T-cell (primary cell): ENCODE measurements at regions not wholly inside any gene's neighbourhood (a gene's known extent, or its start where the extent isn't known, plus 50 kb on each side); places are given as distances from the start of the nearest gene placed in this dataset.

Experiments used
- ATAC-seq, 4 experiments: fragments of 200-7000 bp in 3 of 4; fragments of 150-1000 bp in 1 of 4; cut with Tn5 transposase; replicated peaks in 1 of 4; 1 replicate in 3 of 4; 2 replicates in 1 of 4; pipeline ENCODE4 v1.10.0; 2021; ENCODE audit warnings: moderate library complexity in 3 of 4, mild to moderate bottlenecking in 2 of 4, moderate number of reproducible peaks in 1 of 4
- CTCF ChIA-PET, 2 donors: fragments of 300-600 bp; sonication (Branson Sonifier 250); formaldehyde crosslinking; loops; one replicate each; lab custom pipeline; 2022; ENCODE audit warnings: antibody characterized with exemption in 2 of 2; lab: Charles Lee
- POLR2A ChIA-PET, 2 donors: fragments of 300-600 bp; sonication (Branson Sonifier 250); formaldehyde crosslinking; loops; one replicate each; lab custom pipeline; 2022; ENCODE audit warnings: antibody characterized with exemption in 2 of 2; lab: Charles Lee
- DNase-seq, 35 experiments: peaks; one replicate each; pipeline versions ENCODE4 v3.0.0 to v3.0.0-alpha.2; 2013 to 2023
- H3K27ac ChIP-seq: one replicate; pipeline ENCODE4 v1.5.1; 2013; ENCODE audit warnings: low read length
- H3K27me3 ChIP-seq, 2 experiments: replicated peaks in 1 of 2; 1 replicate in 1 of 2; 2 replicates in 1 of 2; pipeline versions ENCODE4 v1.6.1 to v1.7.0; 2013; ENCODE audit warnings: low read length in 1 of 2, mixed read lengths in 1 of 2; ENCODE audit not compliant: control insufficient read depth in 2 of 2, insufficient read depth in 2 of 2; ENCODE audit errors: extremely low read depth in 1 of 2
- H3K36me3 ChIP-seq, 2 donors: 1 replicate in 1 of 2; 2 replicates in 1 of 2; pipeline versions ENCODE4 v1.6.1 to v1.7.0; 2013; ENCODE audit warnings: low read length in 1 of 2; ENCODE audit not compliant: control insufficient read depth in 2 of 2, insufficient read depth in 1 of 2; ENCODE audit errors: extremely low read depth in 1 of 2
- H3K4me1 ChIP-seq, 2 experiments: 1 replicate in 1 of 2; 2 replicates in 1 of 2; pipeline versions ENCODE4 v1.6.1 to v1.7.0; 2013; ENCODE audit warnings: low read length in 2 of 2, mixed read lengths in 1 of 2; ENCODE audit not compliant: insufficient read depth in 2 of 2, control insufficient read depth in 1 of 2; ENCODE audit errors: extremely low read depth in 1 of 2
- H3K4me3 ChIP-seq, 2 donors: 1 replicate in 1 of 2; 2 replicates in 1 of 2; pipeline versions ENCODE4 v1.5.1 to v1.7.0; 2013; ENCODE audit warnings: mild to moderate bottlenecking in 2 of 2, low read length in 1 of 2, moderate library complexity in 1 of 2; ENCODE audit not compliant: control insufficient read depth in 1 of 2; ENCODE audit errors: extremely low read depth in 1 of 2
- H3K9me3 ChIP-seq: 2 replicates; pipeline ENCODE4 v1.7.0; 2013
- H3K27ac Mint-ChIP-seq, 2 donors: one replicate each; pipeline ENCODE4 v1.8.0; 2020 to 2021; ENCODE audit warnings: mild to moderate bottlenecking in 2 of 2, mixed read lengths in 2 of 2
- H3K27me3 Mint-ChIP-seq, 2 donors: one replicate each; pipeline ENCODE4 v1.8.0; 2021 to 2022; ENCODE audit warnings: mixed read lengths in 2 of 2
- H3K36me3 Mint-ChIP-seq: one replicate; pipeline ENCODE4 v1.8.0; 2021; ENCODE audit warnings: mixed read lengths
- H3K4me1 Mint-ChIP-seq, 3 donors: one replicate each; pipeline ENCODE4 v1.8.0; 2020 to 2022; ENCODE audit warnings: mixed read lengths in 3 of 3, mild to moderate bottlenecking in 1 of 3
- H3K4me3 Mint-ChIP-seq, 3 donors: one replicate each; pipeline ENCODE4 v1.8.0; 2020 to 2022; ENCODE audit warnings: mild to moderate bottlenecking in 3 of 3, mixed read lengths in 3 of 3, moderate library complexity in 3 of 3
- H3K9me3 Mint-ChIP-seq, 3 donors: one replicate each; pipeline ENCODE4 v1.8.0; 2020 to 2022; ENCODE audit warnings: mixed read lengths in 3 of 3
- WGBS: methylation state at CpG from one replicate; pipeline ENCODE4 v1.1.5; 2013; ENCODE audit warnings: missing lambda C conversion rate; ENCODE audit not compliant: insufficient coverage; 5-methylcytosine and 5-hydroxymethylcytosine counted together

GRCh38 chr3:21294768-21295167 lies 456.2 kb downstream of the ZNF385D start:
- Histone ChIP-seq H3K27ac (no peak overlapping the region), H3K27me3 (no peaks in the 10 kb centered on the region), H3K4me3 (no peak overlapping the region), H3K4me1 (no peaks in the 10 kb centered on the region), H3K36me3 (no peaks in the 10 kb centered on the region), H3K9me3 (no peaks in the 10 kb centered on the region)
- no peak for ATAC-seq
- CTCF ChIA-PET: no interaction called here
- Mint-ChIP-seq H3K36me3 (no peaks in the 10 kb centered on the region), H3K9me3 (peaks cover 3 to 21% (median 12%) of the 10 kb centered on the region in 3 donors), H3K4me3 (no peak overlapping the region), H3K4me1 (no peaks in the 10 kb centered on the region), H3K27ac (no peak overlapping the region), H3K27me3 (no peaks in the 10 kb centered on the region)
- DNase-seq: no peak
- POLR2A ChIA-PET: no interaction called here

GRCh38 chr3:21292971-21293370 lies 458.0 kb downstream of the ZNF385D start:
- DNase-seq (no peak), ATAC-seq (no peak)
- no peaks in the 10 kb centered on the region for H3K4me1 Mint-ChIP-seq
- Histone ChIP-seq H3K4me3 (no peak overlapping the region), H3K27me3 (no peaks in the 10 kb centered on the region), H3K9me3 (no peaks in the 10 kb centered on the region), H3K4me1 (no peaks in the 10 kb centered on the region), H3K36me3 (no peaks in the 10 kb centered on the region), H3K27ac (no peak overlapping the region)
- POLR2A ChIA-PET: interaction anchor here in 1 of 2 donors (0.6 kb wide), 1 partner anchor 841 kb away, joined by 7 read pairs; no protein-coding TSS in a partner anchor
- CTCF ChIA-PET: no interaction called here
- no peaks in the 10 kb centered on the region for H3K36me3 Mint-ChIP-seq
- no peaks in the 10 kb centered on the region for H3K27me3 Mint-ChIP-seq
- no peak overlapping the region for H3K27ac Mint-ChIP-seq
- no peak overlapping the region for H3K4me3 Mint-ChIP-seq
- H3K9me3 Mint-ChIP-seq: peaks cover under 1 to 7% (median 5%) of the 10 kb centered on the region in 3 donors
- no CpG with 5 or more reads among the region's 2 CpGs for whole genome bisulfite sequencing

- H3K27me3 Mint-ChIP-seq: no peaks in the 10 kb centered on the region
- H3K36me3 Mint-ChIP-seq: no peaks in the 10 kb centered on the region
- H3K27ac Mint-ChIP-seq: no peak overlapping the region
- H3K9me3 ChIP-seq: no peaks in the 10 kb centered on the region
- no peak overlapping the region for H3K4me3 ChIP-seq
- H3K4me1 ChIP-seq: no peaks in the 10 kb centered on the region
- no peaks in the 10 kb centered on the region for H3K36me3 ChIP-seq
- H3K4me3 Mint-ChIP-seq: no peak overlapping the region
- CTCF ChIA-PET: interaction anchor here in 1 of 2 donors (1.6 kb wide), 1 partner anchor 8 kb away, joined by 3 read pairs; no protein-coding TSS in a partner anchor
- H3K4me1 Mint-ChIP-seq: no peaks in the 10 kb centered on the region
- ATAC-seq: no peak
- no peak for DNase-seq
- H3K27me3 ChIP-seq: no peaks in the 10 kb centered on the region
- H3K9me3 Mint-ChIP-seq: peaks cover 13 to 18% (median 14%) of the 10 kb centered on the region in 3 donors
- POLR2A ChIA-PET: interaction anchor here in 1 of 2 donors (0.5 kb wide), 1 partner anchor 1215 kb away, joined by 8 read pairs; no protein-coding TSS in a partner anchor
- no peak overlapping the region for H3K27ac ChIP-seq
- WGBS: no CpG with 5 or more reads among the region's 1 CpG
These were observed 460.5 kb downstream of the ZNF385D start for GRCh38 chr3:21290557-21290956.

- POLR2A ChIA-PET: no interaction called here
- CTCF ChIA-PET: no interaction called here
- ATAC-seq: no peak
- H3K36me3 Mint-ChIP-seq: no peaks in the 10 kb centered on the region
- H3K36me3 ChIP-seq: no peaks in the 10 kb centered on the region
- H3K4me1 Mint-ChIP-seq: no peaks in the 10 kb centered on the region
- no peak overlapping the region for H3K27ac Mint-ChIP-seq
- H3K27me3 ChIP-seq: no peaks in the 10 kb centered on the region
- DNase-seq: no peak
- no peaks in the 10 kb centered on the region for H3K4me1 ChIP-seq
- H3K9me3 Mint-ChIP-seq: peaks cover 10 to 15% (median 12%) of the 10 kb centered on the region in 3 donors
- WGBS: 80% methylated on average over 2 of the region's 2 CpGs
- no peaks in the 10 kb centered on the region for H3K9me3 ChIP-seq
- no peak overlapping the region for H3K27ac ChIP-seq
- H3K4me3 Mint-ChIP-seq: no peak overlapping the region
- no peaks in the 10 kb centered on the region for H3K27me3 Mint-ChIP-seq
- no peak overlapping the region for H3K4me3 ChIP-seq
These were observed 476.9 kb downstream of the ZNF385D start for GRCh38 chr3:21274079-21274571.

GRCh38 chr3:21273259-21274025 lies 477.6 kb downstream of the ZNF385D start:
- DNase-seq: no peak
- Mint-ChIP-seq H3K4me1 (no peaks in the 10 kb centered on the region), H3K27me3 (no peaks in the 10 kb centered on the region), H3K4me3 (no peak overlapping the region), H3K36me3 (no peaks in the 10 kb centered on the region), H3K27ac (no peak overlapping the region), H3K9me3 (peaks cover 16 to 20% (median 18%) of the 10 kb centered on the region in 3 donors)
- no CpG with 5 or more reads among the region's 4 CpGs for WGBS
- ChIA-PET CTCF (no interaction called here), POLR2A (no interaction called here)
- H3K36me3 ChIP-seq: no peaks in the 10 kb centered on the region
- H3K27me3 ChIP-seq: no peaks in the 10 kb centered on the region
- H3K27ac ChIP-seq: no peak overlapping the region
- no peak overlapping the region for H3K4me3 ChIP-seq
- H3K9me3 ChIP-seq: no peaks in the 10 kb centered on the region
- no peaks in the 10 kb centered on the region for H3K4me1 ChIP-seq
- no peak for ATAC-seq

GRCh38 chr3:21271606-21272016 lies 479.4 kb downstream of the ZNF385D start:
- no peak overlapping the region for H3K4me3 Mint-ChIP-seq
- no peaks in the 10 kb centered on the region for H3K4me1 Mint-ChIP-seq
- CTCF ChIA-PET: no interaction called here

More at GRCh38 chr3:21271606-21272016, 479.4 kb downstream of the ZNF385D start:
- Histone ChIP-seq H3K4me1 (no peaks in the 10 kb centered on the region), H3K36me3 (no peaks in the 10 kb centered on the region), H3K4me3 (no peak overlapping the region), H3K27ac (no peak overlapping the region), H3K27me3 (no peaks in the 10 kb centered on the region), H3K9me3 (no peaks in the 10 kb centered on the region)
- DNase-seq: no peak
- no peaks in the 10 kb centered on the region for H3K27me3 Mint-ChIP-seq
- no peak for ATAC-seq
- no peaks in the 10 kb centered on the region for H3K36me3 Mint-ChIP-seq
- H3K27ac Mint-ChIP-seq: no peak overlapping the region
- POLR2A ChIA-PET: interaction anchor here in 1 of 2 donors (0.6 kb wide), 1 partner anchor 46 kb away, joined by 3 read pairs; no protein-coding TSS in a partner anchor
- peaks cover 16 to 21% (median 20%) of the 10 kb centered on the region in 3 donors for H3K9me3 Mint-ChIP-seq
- WGBS: 93% methylated on average over 19 of the region's 19 CpGs
